ENCODE measurements at regions not wholly inside any gene's neighbourhood (a gene's known extent, or its start where the extent isn't known, plus 50 kb on each side); places are given as distances from the start of the nearest gene placed in this dataset.

DNA sequence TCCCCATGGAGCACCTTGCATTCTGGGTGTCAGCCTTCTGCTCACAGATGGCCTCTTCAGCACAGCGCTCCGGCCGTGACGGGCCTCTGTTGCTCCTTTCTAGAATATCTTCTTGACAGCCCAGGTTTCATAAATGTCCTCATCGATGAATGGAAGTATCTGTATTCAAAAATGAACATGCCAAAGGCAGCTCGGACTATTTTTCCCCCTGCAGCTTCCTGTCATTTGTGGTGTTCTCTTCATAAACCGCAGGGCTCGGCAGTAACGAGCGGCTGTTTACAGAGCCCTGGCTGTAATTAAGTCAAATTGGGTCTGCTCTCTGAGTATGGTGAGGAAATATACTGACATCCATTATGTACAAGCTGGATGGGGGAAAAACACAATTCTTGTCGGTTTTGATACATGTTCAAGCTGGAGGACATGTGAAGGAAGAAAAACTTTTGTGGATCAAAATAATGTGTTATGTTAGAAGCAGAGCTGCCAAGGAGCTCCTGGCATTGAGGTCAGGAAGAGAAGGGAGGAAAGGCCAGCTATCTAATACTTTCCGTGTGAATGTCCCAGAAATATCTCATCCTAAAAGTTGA is 154.1 kb upstream of the CD180 start (continued):
- TF ChIP-seq, protein P1, sequence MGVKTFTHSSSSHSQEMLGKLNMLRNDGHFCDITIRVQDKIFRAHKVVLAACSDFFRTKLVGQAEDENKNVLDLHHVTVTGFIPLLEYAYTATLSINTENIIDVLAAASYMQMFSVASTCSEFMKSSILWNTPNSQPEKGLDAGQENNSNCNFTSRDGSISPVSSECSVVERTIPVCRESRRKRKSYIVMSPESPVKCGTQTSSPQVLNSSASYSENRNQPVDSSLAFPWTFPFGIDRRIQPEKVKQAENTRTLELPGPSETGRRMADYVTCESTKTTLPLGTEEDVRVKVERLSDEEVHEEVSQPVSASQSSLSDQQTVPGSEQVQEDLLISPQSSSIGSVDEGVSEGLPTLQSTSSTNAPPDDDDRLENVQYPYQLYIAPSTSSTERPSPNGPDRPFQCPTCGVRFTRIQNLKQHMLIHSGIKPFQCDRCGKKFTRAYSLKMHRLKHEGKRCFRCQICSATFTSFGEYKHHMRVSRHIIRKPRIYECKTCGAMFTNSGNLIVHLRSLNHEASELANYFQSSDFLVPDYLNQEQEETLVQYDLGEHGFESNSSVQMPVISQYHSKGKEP (tag by site-specific recombination; IDR thresholded peaks at IDR 0.05) = no peak
- no peak for TF ChIP-seq ZNF140 (tag by site-specific recombination; IDR thresholded peaks at IDR 0.05)
- TF ChIP-seq ZNF768 (tag by site-specific recombination; IDR thresholded peaks at IDR 0.05) = no peak
- no peak for TF ChIP-seq SCRT2 (tag by site-specific recombination; IDR thresholded peaks at IDR 0.05)
- TF ChIP-seq ZNF48 (tag by site-specific recombination; IDR thresholded peaks at IDR 0.05) = no peak

DNA sequence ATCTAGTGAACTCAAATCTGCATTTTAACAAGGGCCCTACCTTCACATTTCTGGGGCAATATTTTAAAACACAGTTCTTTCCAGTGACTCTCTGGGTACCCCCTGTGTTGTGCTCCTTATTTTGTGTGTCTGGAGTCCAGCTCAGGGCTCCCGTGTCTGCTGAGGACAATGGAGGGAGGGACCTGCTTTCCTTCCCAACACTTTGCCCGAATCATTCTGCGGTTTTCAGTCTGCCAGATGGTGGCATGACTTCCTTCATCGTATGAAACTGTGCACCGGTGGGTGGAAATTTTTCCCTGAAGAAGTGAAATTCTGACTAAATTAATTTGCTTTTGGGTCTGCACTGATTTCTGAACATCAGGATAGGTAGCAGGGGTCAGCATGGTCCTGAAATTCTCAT is 153.6 kb upstream of the CD180 start:
- POLR2A ChIA-PET = no interaction called here
- Histone ChIP-seq H3K4me3 (ENCODE audit: low read depth, low read length) (no peak overlapping the region), H3K27ac (ENCODE audit: extremely low read depth, low read depth, low read length) (no peak overlapping the region), H3K36me3 (ENCODE audit: control insufficient read depth in 2 of 2, insufficient read depth in 1 of 2, low read length in 2 of 2) (no peaks in the 10 kb centered on the region), H3K4me1 (ENCODE audit: control insufficient read depth, insufficient read depth, low read length) (no peaks in the 10 kb centered on the region; the same call in 1 of the 2 replicates), H3K9me3 (ENCODE audit: control insufficient read depth, insufficient read depth, low read depth, low read length) (no peaks in the 10 kb centered on the region)
- TF ChIP-seq ZNF426 (tag by site-specific recombination; IDR thresholded peaks at IDR 0.05) (no peak), REPIN1 (tag by site-specific recombination; IDR thresholded peaks at IDR 0.05; ENCODE audit: low read depth) (no peak), ZNF768 (tag by site-specific recombination; IDR thresholded peaks at IDR 0.05) (no peak), ZNF654 (tag by site-specific recombination; IDR thresholded peaks at IDR 0.05; ENCODE audit: low read depth) (no peak), HOXD13 (CRISPR knock-in tag; IDR thresholded peaks at IDR 0.05; ENCODE audit: borderline replicate concordance) (no peak), ZNF510 (tag by site-specific recombination; IDR thresholded peaks at IDR 0.05; ENCODE audit: insufficient replicate concordance) (no peak), ZNF138 (tag by site-specific recombination; IDR thresholded peaks at IDR 0.05; ENCODE audit: borderline replicate concordance) (no peak), ZNF354C (tag by site-specific recombination; IDR thresholded peaks at IDR 0.05; ENCODE audit: borderline replicate concordance, low read depth) (no peak)
- TF ChIP-seq, protein P2, sequence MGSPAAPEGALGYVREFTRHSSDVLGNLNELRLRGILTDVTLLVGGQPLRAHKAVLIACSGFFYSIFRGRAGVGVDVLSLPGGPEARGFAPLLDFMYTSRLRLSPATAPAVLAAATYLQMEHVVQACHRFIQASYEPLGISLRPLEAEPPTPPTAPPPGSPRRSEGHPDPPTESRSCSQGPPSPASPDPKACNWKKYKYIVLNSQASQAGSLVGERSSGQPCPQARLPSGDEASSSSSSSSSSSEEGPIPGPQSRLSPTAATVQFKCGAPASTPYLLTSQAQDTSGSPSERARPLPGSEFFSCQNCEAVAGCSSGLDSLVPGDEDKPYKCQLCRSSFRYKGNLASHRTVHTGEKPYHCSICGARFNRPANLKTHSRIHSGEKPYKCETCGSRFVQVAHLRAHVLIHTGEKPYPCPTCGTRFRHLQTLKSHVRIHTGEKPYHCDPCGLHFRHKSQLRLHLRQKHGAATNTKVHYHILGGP (tag by site-specific recombination; IDR thresholded peaks at IDR 0.05) = no peak
- TF ChIP-seq, protein P3, sequence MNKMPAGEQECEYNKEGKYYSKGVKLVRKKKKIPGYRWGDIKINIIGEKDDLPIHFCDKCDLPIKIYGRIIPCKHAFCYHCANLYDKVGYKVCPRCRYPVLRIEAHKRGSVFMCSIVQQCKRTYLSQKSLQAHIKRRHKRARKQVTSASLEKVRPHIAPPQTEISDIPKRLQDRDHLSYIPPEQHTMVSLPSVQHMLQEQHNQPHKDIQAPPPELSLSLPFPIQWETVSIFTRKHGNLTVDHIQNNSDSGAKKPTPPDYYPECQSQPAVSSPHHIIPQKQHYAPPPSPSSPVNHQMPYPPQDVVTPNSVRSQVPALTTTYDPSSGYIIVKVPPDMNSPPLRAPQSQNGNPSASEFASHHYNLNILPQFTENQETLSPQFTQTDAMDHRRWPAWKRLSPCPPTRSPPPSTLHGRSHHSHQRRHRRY (tag by site-specific recombination; IDR thresholded peaks at IDR 0.05) = no peak
- CTCF ChIA-PET = no interaction called here

DNA sequence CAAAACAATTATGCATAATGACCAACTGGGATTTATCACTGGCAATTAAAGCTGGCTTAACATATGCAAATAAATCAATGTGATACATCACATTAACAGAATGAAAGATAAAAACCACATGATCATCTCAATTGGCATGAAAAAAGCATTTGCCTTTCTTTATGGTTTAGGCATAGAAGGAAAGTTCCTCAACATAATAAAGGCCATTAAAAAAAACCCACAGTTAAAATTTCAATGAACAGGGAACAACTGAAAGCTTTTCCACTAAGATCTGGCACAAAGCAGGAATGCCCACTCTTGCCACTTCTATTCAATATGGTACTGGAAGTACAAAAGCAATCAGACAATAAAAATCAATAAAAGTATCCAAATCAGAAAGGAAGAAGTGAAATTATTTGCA is 151.2 kb upstream of the CD180 start:
- Histone ChIP-seq H3K27ac (ENCODE audit: extremely low read depth, low read depth, low read length) (no peak overlapping the region), H3K36me3 (ENCODE audit: control insufficient read depth in 2 of 2, insufficient read depth in 1 of 2, low read length in 2 of 2) (no peaks in the 10 kb centered on the region), H3K4me3 (ENCODE audit: low read depth, low read length) (no peak overlapping the region), H3K4me1 (ENCODE audit: control insufficient read depth, insufficient read depth, low read length) (no peaks in the 10 kb centered on the region), H3K9me3 (ENCODE audit: control insufficient read depth, insufficient read depth, low read depth, low read length) (no peaks in the 10 kb centered on the region)
- ChIA-PET CTCF (no interaction called here), POLR2A (no interaction called here)
- TF ChIP-seq ZNF521 (tag by site-specific recombination; IDR thresholded peaks at IDR 0.05) = no peak
- no peak for TF ChIP-seq ZBTB48 (tag by site-specific recombination; IDR thresholded peaks at IDR 0.05)
- TF ChIP-seq ZNF776 (tag by site-specific recombination; IDR thresholded peaks at IDR 0.05; ENCODE audit: borderline replicate concordance) = no peak
- TF ChIP-seq YY1 (tag by site-specific recombination; IDR thresholded peaks at IDR 0.05) = no peak
- no peak for TF ChIP-seq ZNF391 (tag by site-specific recombination; IDR thresholded peaks at IDR 0.05; ENCODE audit: borderline replicate concordance, low read depth)
- TF ChIP-seq ZNF146 (tag by site-specific recombination; IDR thresholded peaks at IDR 0.05) = no peak
- no peak for TF ChIP-seq ZNF792 (tag by site-specific recombination; IDR thresholded peaks at IDR 0.05)
- TF ChIP-seq SETDB1 (IDR thresholded peaks at IDR 0.05; ENCODE audit: insufficient read length, low read length) = no peak

Measured in HEK293 (cell line).